Activated CD4-positive, alpha-beta T cell treated with anti-CD3 and anti-CD28 coated beads for 36 hours (primary cell): ENCODE measurements at regions not wholly inside any gene's neighbourhood (a gene's known extent, or its start where the extent isn't known, plus 50 kb on each side); places are given as distances from the start of the nearest gene placed in this dataset.
"Not testable (repeated sequence)": the region's sequence is repeated elsewhere in the genome, so short reads cannot be mapped to it uniquely, and the experiment has no call there.

Source experiments
- ATAC-seq: fragments of 200-7000 bp; cut with Tn5 transposase; one replicate; pipeline ENCODE4 v1.10.0; 2021; ENCODE audit warnings: mild to moderate bottlenecking, moderate library complexity
- CTCF ChIA-PET: fragments of 350-600 bp; sonication (Branson Sonifier 250); formaldehyde crosslinking; loops from one replicate; lab custom pipeline; 2021; ENCODE audit warnings: antibody characterized with exemption; lab: Charles Lee
- POLR2A ChIA-PET: fragments of 350-600 bp; sonication (Branson Sonifier 250); formaldehyde crosslinking; loops from one replicate; lab custom pipeline; 2021; ENCODE audit warnings: antibody characterized with exemption, inconsistent platforms; lab: Charles Lee
- DNase-seq: peaks from one replicate; pipeline ENCODE4 v3.0.0-alpha.2; 2020
- H3K27ac Mint-ChIP-seq: one replicate; pipeline ENCODE4 v1.8.0; 2021; ENCODE audit warnings: mixed read lengths
- H3K27me3 Mint-ChIP-seq: one replicate; pipeline ENCODE4 v1.8.0; 2021; ENCODE audit warnings: mixed read lengths
- H3K36me3 Mint-ChIP-seq: one replicate; pipeline ENCODE4 v1.8.0; 2021; ENCODE audit warnings: low read depth, mixed read lengths
- H3K4me1 Mint-ChIP-seq: one replicate; pipeline ENCODE4 v1.8.0; 2021; ENCODE audit warnings: mixed read lengths
- H3K4me3 Mint-ChIP-seq: one replicate; pipeline ENCODE4 v1.8.0; 2021; ENCODE audit warnings: mild to moderate bottlenecking, moderate library complexity, mixed read lengths
- H3K9me3 Mint-ChIP-seq: one replicate; pipeline ENCODE4 v1.8.0; 2021; ENCODE audit warnings: low read depth, mixed read lengths
- intact Hi-C, 2 experiments: fragments of 100-400 bp; cut with DNase I in 1 of 2; cut with micrococcal nuclease in 1 of 2; formaldehyde crosslinking; loops; one replicate each; pipeline versions ENCODE4 v1.14.2 to v1.15.1; 2022 to 2024; cut with DNase I, micrococcal nuclease

GRCh38 chr7:70884809-70885208 lies 247.1 kb upstream of the GALNT17 start:
- ChIA-PET CTCF (no interaction called here), POLR2A (no interaction called here)
- ATAC-seq (no peak), DNase-seq (no peak)
- Mint-ChIP-seq H3K36me3 (no peaks in the 10 kb centered on the region), H3K27ac (no peak overlapping the region), H3K4me1 (no peaks in the 10 kb centered on the region), H3K27me3 (no peaks in the 10 kb centered on the region), H3K4me3 (no peak overlapping the region), H3K9me3 (peaks cover 5% of the 10 kb centered on the region)
- intact Hi-C loops = no loop called here

DNA sequence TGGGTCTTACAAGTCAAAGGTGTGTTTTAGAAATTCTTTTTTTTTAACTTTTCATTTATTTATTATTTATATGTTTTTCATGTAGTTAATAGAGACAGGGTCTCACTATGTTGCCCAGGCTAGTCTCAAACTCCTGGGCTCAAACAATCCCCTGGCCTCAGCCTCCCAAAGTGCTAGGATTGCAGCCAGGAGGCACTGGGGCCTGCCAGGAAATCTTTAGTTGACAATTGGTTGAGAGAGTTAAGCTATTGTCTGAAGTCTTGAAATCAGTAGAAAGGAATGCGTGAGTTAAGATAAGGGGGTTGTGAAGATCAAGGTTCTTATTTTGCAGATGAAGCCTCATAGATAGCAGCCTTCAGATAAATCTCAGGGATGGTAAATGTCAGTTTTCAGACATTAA lies 245.4 kb upstream of the GALNT17 start:
- intact Hi-C loops = no loop called here
- POLR2A ChIA-PET = no interaction called here

DNA sequence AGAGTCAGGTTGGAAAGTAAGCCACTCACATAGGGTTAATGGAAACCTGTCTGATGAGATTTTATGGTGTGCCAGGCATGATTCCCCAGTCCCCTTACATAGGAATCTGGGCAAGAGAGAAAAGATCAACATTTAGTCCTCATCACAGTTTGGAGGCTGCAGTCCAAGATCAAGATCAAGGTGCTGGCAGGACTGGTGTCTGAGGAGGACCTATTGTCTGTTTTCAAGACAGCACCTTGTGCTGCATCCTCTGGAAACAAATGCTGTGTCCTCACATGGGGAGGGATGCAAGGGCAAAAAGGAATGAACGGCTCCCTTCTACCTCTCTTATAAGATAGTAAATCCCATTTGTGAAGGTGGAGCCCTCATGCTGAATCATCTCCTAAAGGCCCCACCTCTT lies 244.8 kb upstream of the GALNT17 start:
- no peaks in the 10 kb centered on the region for H3K4me1 Mint-ChIP-seq
- no peak overlapping the region for H3K4me3 Mint-ChIP-seq
- H3K9me3 Mint-ChIP-seq = peaks cover 14% of the 10 kb centered on the region
- DNase-seq (no peak), ATAC-seq (no peak)
- POLR2A ChIA-PET = no interaction called here
- intact Hi-C loops = no loop called here
- CTCF ChIA-PET = interaction anchor here (0.7 kb wide), 1 partner anchor 86 kb away, joined by 3 read pairs; no protein-coding TSS in a partner anchor
- no peaks in the 10 kb centered on the region for H3K27me3 Mint-ChIP-seq
- H3K27ac Mint-ChIP-seq = no peak overlapping the region
- H3K36me3 Mint-ChIP-seq = no peaks in the 10 kb centered on the region

More for the DNA sequence above, 245.4 kb upstream of the GALNT17 start:
- CTCF ChIA-PET = interaction anchor here (0.7 kb wide), 1 partner anchor 86 kb away, joined by 3 read pairs; no protein-coding TSS in a partner anchor
- Mint-ChIP-seq H3K36me3 (no peaks in the 10 kb centered on the region), H3K27me3 (no peaks in the 10 kb centered on the region), H3K4me1 (no peaks in the 10 kb centered on the region), H3K4me3 (no peak overlapping the region), H3K27ac (no peak overlapping the region), H3K9me3 (peaks cover 11% of the 10 kb centered on the region)
- ATAC-seq (no peak), DNase-seq (no peak)

GRCh38 chr7:70890147-70890969 lies 241.6 kb upstream of the GALNT17 start:
- POLR2A ChIA-PET = no interaction called here

GRCh38 chr7:70893422-70893821 lies 238.5 kb upstream of the GALNT17 start:
- DNase-seq (no peak), ATAC-seq (no peak)
- POLR2A ChIA-PET = no interaction called here
- peaks cover 12% of the 10 kb centered on the region for H3K9me3 Mint-ChIP-seq
- no peaks in the 10 kb centered on the region for H3K4me1 Mint-ChIP-seq
- H3K36me3 Mint-ChIP-seq = no peaks in the 10 kb centered on the region
- H3K4me3 Mint-ChIP-seq = no peak overlapping the region
- CTCF ChIA-PET = no interaction called here
- intact Hi-C loops = no loop called here
- H3K27ac Mint-ChIP-seq = no peak overlapping the region
- no peaks in the 10 kb centered on the region for H3K27me3 Mint-ChIP-seq

More at GRCh38 chr7:70890147-70890969, 241.6 kb upstream of the GALNT17 start:
- Mint-ChIP-seq H3K27ac (no peak overlapping the region), H3K36me3 (no peaks in the 10 kb centered on the region), H3K9me3 (peaks cover 14% of the 10 kb centered on the region), H3K27me3 (no peaks in the 10 kb centered on the region), H3K4me3 (no peak overlapping the region), H3K4me1 (no peaks in the 10 kb centered on the region)
- DNase-seq (no peak), ATAC-seq (no peak)
- intact Hi-C loops = no loop called here
- CTCF ChIA-PET = interaction anchor here (0.7 kb wide), 1 partner anchor 1558 kb away, joined by 4 read pairs; no protein-coding TSS in a partner anchor

GRCh38 chr7:70893971-70894715 lies 237.8 kb upstream of the GALNT17 start:
- intact Hi-C loops = no loop called here
- Mint-ChIP-seq H3K4me3 (no peak overlapping the region), H3K27ac (no peak overlapping the region), H3K4me1 (no peaks in the 10 kb centered on the region), H3K9me3 (peaks cover 12% of the 10 kb centered on the region), H3K27me3 (no peaks in the 10 kb centered on the region), H3K36me3 (no peaks in the 10 kb centered on the region)
- ATAC-seq = no peak
- no peak for DNase-seq
- ChIA-PET CTCF (no interaction called here), POLR2A (no interaction called here)

DNA sequence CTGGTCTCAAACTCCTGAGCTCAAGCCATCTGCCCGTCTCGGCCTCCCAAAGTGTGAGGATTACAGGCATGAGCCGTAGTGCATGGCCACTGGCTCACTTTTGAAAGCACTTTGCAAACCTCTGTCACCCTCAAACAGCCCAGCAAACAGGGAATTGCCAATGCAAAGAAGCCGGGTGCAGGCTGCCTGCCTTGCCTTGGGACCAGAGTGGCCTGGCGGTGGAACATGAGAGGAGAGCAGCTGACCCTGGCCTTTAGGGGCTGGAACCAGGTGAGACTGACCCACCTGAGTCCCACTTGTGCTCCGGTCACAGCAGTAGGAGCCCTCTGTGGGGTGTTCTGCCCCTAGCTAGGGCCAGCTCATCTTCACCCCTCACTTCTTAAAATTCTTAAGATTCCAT lies 237.1 kb upstream of the GALNT17 start:
- no peaks in the 10 kb centered on the region for H3K36me3 Mint-ChIP-seq
- no peak overlapping the region for H3K27ac Mint-ChIP-seq
- H3K27me3 Mint-ChIP-seq = no peaks in the 10 kb centered on the region
- no peak for ATAC-seq
- intact Hi-C loops = no loop called here
- POLR2A ChIA-PET = no interaction called here
- no peak overlapping the region for H3K4me3 Mint-ChIP-seq
- CTCF ChIA-PET = no interaction called here
- H3K4me1 Mint-ChIP-seq = no peaks in the 10 kb centered on the region
- no peak for DNase-seq
- H3K9me3 Mint-ChIP-seq = peaks cover 12% of the 10 kb centered on the region

- CTCF ChIA-PET, ATAC-seq, H3K27ac Mint-ChIP-seq, H3K36me3 Mint-ChIP-seq, H3K27me3 Mint-ChIP-seq, H3K4me1 Mint-ChIP-seq, POLR2A ChIA-PET, H3K4me3 Mint-ChIP-seq, DNase-seq, intact Hi-C loops: not testable (repeated sequence)
- H3K9me3 Mint-ChIP-seq = peaks cover 11% of the 10 kb centered on the region
Measured at GRCh38 chr7:70895337-70896200, 236.4 kb upstream of the GALNT17 start.

- ChIA-PET CTCF (no interaction called here), POLR2A (no interaction called here)
- Mint-ChIP-seq H3K4me3 (no peak overlapping the region), H3K27ac (no peak overlapping the region), H3K4me1 (no peaks in the 10 kb centered on the region), H3K27me3 (peaks cover 3% of the 10 kb centered on the region), H3K36me3 (no peaks in the 10 kb centered on the region), H3K9me3 (peaks cover 11% of the 10 kb centered on the region)
- DNase-seq = no peak
- intact Hi-C loops = no loop called here
- no peak for ATAC-seq
Measured at GRCh38 chr7:70907259-70908247, 224.4 kb upstream of the GALNT17 start.

- Mint-ChIP-seq H3K9me3 (no peaks in the 10 kb centered on the region), H3K27me3 (no peaks in the 10 kb centered on the region), H3K36me3 (no peaks in the 10 kb centered on the region), H3K4me3 (no peak overlapping the region), H3K27ac (no peak overlapping the region), H3K4me1 (no peaks in the 10 kb centered on the region)
- CTCF ChIA-PET = no interaction called here
- POLR2A ChIA-PET = no interaction called here
- DNase-seq (no peak), ATAC-seq (no peak)
- intact Hi-C loops = no loop called here
Measured at GRCh38 chr7:70913924-70914323, 218.0 kb upstream of the GALNT17 start.
